Fibroblast of lung (primary cell): ENCODE measurements at regions not wholly inside any gene's neighbourhood (a gene's known extent, or its start where the extent isn't known, plus 50 kb on each side); places are given as distances from the start of the nearest gene placed in this dataset.

Source experiments
- DNase-seq, 2 donors: peaks; one replicate each; pipeline versions ENCODE4 v3.0.0 to v3.0.0-alpha.2; 2010; ENCODE audit warnings: low read depth in 2 of 2
- H2AFZ ChIP-seq: 2 replicates; pipeline ENCODE4 v1.5.1; 2012; ENCODE audit warnings: low read length, control low read depth, inconsistent platforms
- H3K27ac ChIP-seq: 2 replicates; pipeline ENCODE4 v1.5.1; 2011; ENCODE audit warnings: low read length, control low read depth; ENCODE audit not compliant: insufficient read depth
- H3K27me3 ChIP-seq: 2 replicates; pipeline ENCODE4 v1.5.1; 2011; ENCODE audit warnings: mild to moderate bottlenecking, low read length; ENCODE audit not compliant: control insufficient read depth, insufficient read depth
- H3K36me3 ChIP-seq: 2 replicates; pipeline ENCODE4 v1.5.1; 2011; ENCODE audit warnings: low read length; ENCODE audit not compliant: control insufficient read depth, insufficient read depth
- H3K4me1 ChIP-seq: 2 replicates; pipeline ENCODE4 v1.5.1; 2011; ENCODE audit warnings: low read length; ENCODE audit not compliant: control insufficient read depth, insufficient read depth; ENCODE audit errors: extremely low read depth
- H3K4me2 ChIP-seq: 2 replicates; pipeline ENCODE4 v1.5.1; 2011; ENCODE audit warnings: low read length, control low read depth; ENCODE audit not compliant: insufficient read depth; ENCODE audit errors: extremely low read depth
- H3K4me3 ChIP-seq, 4 experiments: fragments of 200-600 bp in 1 of 4; sonication (generic) in 1 of 4; replicated peaks in 1 of 4; 2 replicates each; pipeline ENCODE4 v1.5.1; 2011 to 2016; ENCODE audit warnings: low read length in 4 of 4, low read depth in 3 of 4, mild to moderate bottlenecking in 3 of 4, control low read depth in 2 of 4, inconsistent platforms in 1 of 4, mixed read lengths in 1 of 4; ENCODE audit not compliant: insufficient read depth in 1 of 4; ENCODE audit errors: control extremely low read depth in 1 of 4
- H3K79me2 ChIP-seq: 2 replicates; pipeline ENCODE4 v1.5.1; 2012; ENCODE audit warnings: mild to moderate bottlenecking, low read length, inconsistent platforms; ENCODE audit not compliant: control insufficient read depth, insufficient read depth
- H3K9ac ChIP-seq: 2 replicates; pipeline ENCODE4 v1.5.1; 2011; ENCODE audit warnings: mild to moderate bottlenecking, low read length, control low read depth; ENCODE audit not compliant: insufficient read depth
- H3K9me3 ChIP-seq: 2 replicates; pipeline ENCODE4 v1.5.1; 2012; ENCODE audit warnings: low read depth, low read length; ENCODE audit not compliant: control insufficient read depth, insufficient read depth
- H4K20me1 ChIP-seq: 2 replicates; pipeline ENCODE4 v1.5.1; 2011; ENCODE audit warnings: low read length; ENCODE audit not compliant: control insufficient read depth, insufficient read depth; ENCODE audit errors: extremely low read depth
- CTCF ChIP-seq, 2 donors: IDR thresholded peaks in 1 of 2; conservative IDR thresholded peaks in 1 of 2; 1 replicate in 1 of 2; 2 replicates in 1 of 2; pipeline ENCODE4 v1.5.1; 2011 to 2012; ENCODE audit warnings: low read length in 2 of 2, control low read depth in 1 of 2, inconsistent platforms in 1 of 2, low read depth in 1 of 2, mild to moderate bottlenecking in 1 of 2
- EZH2 ChIP-seq: IDR thresholded peaks from 2 replicates; pipeline ENCODE4 v1.5.1; 2012; ENCODE audit warnings: low read length, control low read depth, mild to moderate bottlenecking; ENCODE audit errors: missing control alignments

GRCh38 chr3:106343811-106344210 lies 475.0 kb upstream of the CBLB start:
- H3K4me1 ChIP-seq: peaks cover 6% of the 10 kb centered on the region
- TF ChIP-seq EZH2: no peak
- no peak for TF ChIP-seq CTCF (conservative IDR thresholded peaks at IDR 0.05 in 1 of 2, IDR thresholded peaks at IDR 0.05 in 1 of 2; ENCODE audit: low read depth in 1 of 2, low read length in 2 of 2)

GRCh38 chr3:106345353-106346027 lies 476.7 kb upstream of the CBLB start:
- DNase-seq: peak; percentile 99 to 100
- TF ChIP-seq CTCF (conservative IDR thresholded peaks at IDR 0.05 in 1 of 2, IDR thresholded peaks at IDR 0.05 in 1 of 2; ENCODE audit: low read depth in 1 of 2, low read length in 2 of 2): no peak
- TF ChIP-seq EZH2: no peak

More at GRCh38 chr3:106343811-106344210, 475.0 kb upstream of the CBLB start:
- H3K36me3 ChIP-seq: no peaks in the 10 kb centered on the region
- H3K4me3 ChIP-seq: no peak overlapping the region
- no peaks in the 10 kb centered on the region for H4K20me1 ChIP-seq
- no peaks in the 10 kb centered on the region for H3K27me3 ChIP-seq
- no peak overlapping the region for H3K9ac ChIP-seq
- no peak overlapping the region for H2AFZ ChIP-seq
- H3K4me2 ChIP-seq: no peak overlapping the region
- no peak for DNase-seq
- H3K9me3 ChIP-seq: no peaks in the 10 kb centered on the region
- H3K79me2 ChIP-seq: no peaks in the 10 kb centered on the region
- no peak overlapping the region for H3K27ac ChIP-seq

GRCh38 chr3:106347350-106347749 lies 478.5 kb upstream of the CBLB start:
- no peak overlapping the region for H3K4me3 ChIP-seq
- H3K4me2 ChIP-seq: no peak overlapping the region
- H3K27me3 ChIP-seq: no peaks in the 10 kb centered on the region
- DNase-seq: no peak
- no peak for TF ChIP-seq CTCF (conservative IDR thresholded peaks at IDR 0.05 in 1 of 2, IDR thresholded peaks at IDR 0.05 in 1 of 2; ENCODE audit: low read depth in 1 of 2, low read length in 2 of 2)
- no peaks in the 10 kb centered on the region for H3K9me3 ChIP-seq
- H3K36me3 ChIP-seq: no peaks in the 10 kb centered on the region
- H3K27ac ChIP-seq: no peak overlapping the region
- no peak overlapping the region for H3K9ac ChIP-seq
- H4K20me1 ChIP-seq: no peaks in the 10 kb centered on the region
- H3K4me1 ChIP-seq: peaks cover 6% of the 10 kb centered on the region
- H2AFZ ChIP-seq: no peak overlapping the region
- no peaks in the 10 kb centered on the region for H3K79me2 ChIP-seq

More at GRCh38 chr3:106345353-106346027, 476.7 kb upstream of the CBLB start:
- Histone ChIP-seq H3K4me1 (peaks cover 6% of the 10 kb centered on the region), H3K4me3 (no peak overlapping the region), H3K27ac (peak overlapping the region; percentile 39), H3K9me3 (no peaks in the 10 kb centered on the region), H4K20me1 (no peaks in the 10 kb centered on the region), H3K79me2 (no peaks in the 10 kb centered on the region), H3K9ac (no peak overlapping the region), H2AFZ (peak overlapping the region; percentile 33), H3K4me2 (peak overlapping the region; percentile 9), H3K36me3 (no peaks in the 10 kb centered on the region), H3K27me3 (no peaks in the 10 kb centered on the region)
